A549 (cell line): ENCODE measurements at regions not wholly inside any gene's neighbourhood (a gene's known extent, or its start where the extent isn't known, plus 50 kb on each side); places are given as distances from the start of the nearest gene placed in this dataset.

Experiments used
- ATOH8 ChIP-seq: fragments of 250-450 bp; sonication (Bioruptor Pico); IDR thresholded peaks from 2 replicates; pipeline ENCODE4 v1.5.0; 2020; ENCODE audit warnings: low read depth, mild to moderate bottlenecking, moderate library complexity
- CBX8 ChIP-seq: fragments of 200-600 bp; sonication (generic); IDR thresholded peaks from 2 replicates; pipeline ENCODE4 v1.6.1; 2016
- CTCF ChIP-seq: fragments of >200 bp; sonication (Bioruptor Twin); formaldehyde crosslinking; IDR thresholded peaks from 3 replicates; pipeline ENCODE4 v1.5.1; 2016
- ESRRA ChIP-seq: fragments of 150-350 bp; IDR thresholded peaks from 2 replicates; pipeline ENCODE4 v1.6.1; 2014; ENCODE audit warnings: mild to moderate bottlenecking, low read length, borderline replicate concordance
- HDAC2 ChIP-seq: fragments of 200-600 bp; sonication (generic); IDR thresholded peaks from 2 replicates; pipeline ENCODE4 v1.6.1; 2016
- JUNB ChIP-seq: fragments of >200 bp; sonication (Bioruptor Twin); formaldehyde crosslinking; IDR thresholded peaks from 2 replicates; pipeline ENCODE4 v1.6.1; 2016
- MAFK ChIP-seq: fragments of 450-650 bp; IDR thresholded peaks from 2 replicates; pipeline ENCODE4 v1.6.1; 2014; ENCODE audit not compliant: partially characterized antibody
- MAX ChIP-seq: IDR thresholded peaks from 2 replicates; pipeline ENCODE4 v1.6.1; 2012
- POLR2A ChIP-seq: IDR thresholded peaks from 2 replicates; pipeline ENCODE4 v1.6.1; 2012; ENCODE audit warnings: mild to moderate bottlenecking, low read length

- TF ChIP-seq ATOH8 (CRISPR knock-in tag) (no peak), HDAC2 (no peak), CTCF (no peak), ESRRA (no peak), MAFK (no peak), MAX (peak; percentile 68), CBX8 (no peak), POLR2A (no peak), JUNB (no peak)
Observed at GRCh38 chr4:112817933-112818593, 181.1 kb downstream of the LARP7 start.
